ENCODE measurements at regions not wholly inside any gene's neighbourhood (a gene's known extent, or its start where the extent isn't known, plus 50 kb on each side); places are given as distances from the start of the nearest gene placed in this dataset.
"Not testable (repeated sequence)": the region's sequence is repeated elsewhere in the genome, so short reads cannot be mapped to it uniquely, and the experiment has no call there.

GRCh38 chr3:87101861-87102625, 111.1 kb upstream of the VGLL3 start:
- DNase-seq = no peak

GRCh38 chr3:87097733-87098132, 106.8 kb upstream of the VGLL3 start:
- DNase-seq = not testable (repeated sequence)

GRCh38 chr3:87090631-87091030, 99.7 kb upstream of the VGLL3 start:
- no peak for DNase-seq

GRCh38 chr3:87088993-87089841, 98.3 kb upstream of the VGLL3 start:
- DNase-seq = peak; percentile 48

GRCh38 chr3:87088430-87088992, 97.6 kb upstream of the VGLL3 start:
- no peak for DNase-seq

- DNase-seq = no peak
Observed at GRCh38 chr3:87084868-87085267, 93.9 kb upstream of the VGLL3 start.

- peak; percentile 57 for DNase-seq
Observed at GRCh38 chr3:87082796-87083440, 92.0 kb upstream of the VGLL3 start.

- no peak for DNase-seq
Observed at GRCh38 chr3:87077355-87077754, 86.4 kb upstream of the VGLL3 start.

- DNase-seq = no peak
Observed at GRCh38 chr3:87076946-87077345, 86.0 kb upstream of the VGLL3 start.

- no peak for DNase-seq
Observed at GRCh38 chr3:87073496-87074145, 82.7 kb upstream of the VGLL3 start.

- DNase-seq = no peak
Observed at GRCh38 chr3:87072446-87072845, 81.5 kb upstream of the VGLL3 start.

GRCh38 chr3:87069971-87070370, 79.0 kb upstream of the VGLL3 start:
- DNase-seq = no peak

GRCh38 chr3:87069021-87069420, 78.1 kb upstream of the VGLL3 start:
- no peak for DNase-seq

- no peak for DNase-seq
Observed at GRCh38 chr3:87062685-87063084, 71.7 kb upstream of the VGLL3 start.

- no peak for DNase-seq
Observed at GRCh38 chr3:87057474-87057873, 66.5 kb upstream of the VGLL3 start.

- no peak for DNase-seq
Observed at GRCh38 chr3:87053553-87053952, 62.6 kb upstream of the VGLL3 start.

- DNase-seq = no peak
Observed at GRCh38 chr3:87052499-87053260, 61.7 kb upstream of the VGLL3 start.

GRCh38 chr3:87047852-87048251, 56.9 kb upstream of the VGLL3 start:
- DNase-seq = no peak

- no peak for DNase-seq
Observed at GRCh38 chr3:87046241-87046640, 55.3 kb upstream of the VGLL3 start.

- DNase-seq = no peak
Observed at GRCh38 chr3:87045473-87045872, 54.5 kb upstream of the VGLL3 start.

GRCh38 chr3:87044846-87045245, 53.9 kb upstream of the VGLL3 start:
- DNase-seq = no peak

Data from left kidney (tissue), 1 donor.